A673 (cell line): ENCODE measurements at regions not wholly inside any gene's neighbourhood (a gene's known extent, or its start where the extent isn't known, plus 50 kb on each side); places are given as distances from the start of the nearest gene placed in this dataset.

Experiments
- BruUV-seq: library from RNA; stranded (reverse); fragments of 400-500 nt; replicated peaks from 2 replicates; lab custom pipeline; 2021; lab: Mats Ljungman, UMichigan
- CTCF ChIA-PET: fragments of 300-600 bp; sonication (Branson Sonifier 250); formaldehyde crosslinking; loops from one replicate; lab custom pipeline; 2022; ENCODE audit warnings: antibody characterized with exemption; lab: Charles Lee
- POLR2A ChIA-PET: fragments of 300-600 bp; sonication (Branson Sonifier 250); formaldehyde crosslinking; loops from one replicate; lab custom pipeline; 2022; ENCODE audit warnings: antibody characterized with exemption; ENCODE audit not compliant: low non-redundant PET; lab: Charles Lee
- DNase-seq: peaks from one replicate; pipeline ENCODE4 v3.0.0-alpha.2; 2015; ENCODE audit warnings: low spot score
- H3K27ac ChIP-seq: fragments of 200-600 bp; sonication (generic); 2 replicates; pipeline ENCODE4 v1.5.1; 2016; ENCODE audit warnings: mixed run types, low read depth, mild to moderate bottlenecking, mixed read lengths, antibody characterized with exemption, low read length; ENCODE audit not compliant: poor library complexity, severe bottlenecking
- H3K27me3 ChIP-seq: fragments of 200-600 bp; sonication (generic); replicated peaks from 2 replicates; pipeline ENCODE4 v1.6.1; 2017; ENCODE audit warnings: mixed run types, low read depth, mild to moderate bottlenecking, mixed read lengths, antibody characterized with exemption, low read length; ENCODE audit not compliant: insufficient read depth, poor library complexity
- H3K36me3 ChIP-seq: fragments of 200-600 bp; sonication (generic); 2 replicates; pipeline ENCODE4 v1.6.1; 2016; ENCODE audit warnings: mixed run types, mild to moderate bottlenecking, mixed read lengths, antibody characterized with exemption, low read length; ENCODE audit not compliant: insufficient read depth, poor library complexity, severe bottlenecking
- H3K4me1 ChIP-seq: fragments of 200-600 bp; sonication (generic); 2 replicates; pipeline ENCODE4 v1.6.1; 2017; ENCODE audit warnings: mixed run types, mild to moderate bottlenecking, mixed read lengths, antibody characterized with exemption, low read length; ENCODE audit not compliant: insufficient read depth, poor library complexity, severe bottlenecking
- H3K4me3 ChIP-seq: fragments of 200-600 bp; sonication (generic); 2 replicates; pipeline ENCODE4 v1.5.1; 2016; ENCODE audit warnings: low read depth, mixed run types, mild to moderate bottlenecking, mixed read lengths, low read length; ENCODE audit not compliant: poor library complexity, severe bottlenecking
- H3K9me3 ChIP-seq: fragments of 200-600 bp; sonication (generic); 2 replicates; pipeline ENCODE4 v1.6.1; 2016; ENCODE audit warnings: mixed run types, low read depth, mild to moderate bottlenecking, mixed read lengths, antibody characterized with exemption, low read length; ENCODE audit not compliant: poor library complexity, severe bottlenecking
- EZH2 ChIP-seq: fragments of 200-600 bp; sonication (generic); IDR thresholded peaks from 2 replicates; pipeline ENCODE4 v1.6.1; 2017; ENCODE audit warnings: borderline replicate concordance, low read depth, mild to moderate bottlenecking, mixed read lengths, antibody characterized with exemption, low read length; ENCODE audit not compliant: poor library complexity, severe bottlenecking
- intact Hi-C: fragments of 100-400 bp; cut with micrococcal nuclease; formaldehyde crosslinking; loops from one replicate; pipeline ENCODE4 v1.10.0; 2022; ENCODE audit not compliant: unreplicated experiment
- TF ChIP-seq, protein P1 (sequence below): fragments of 300-800, 200-600 bp; sonication (generic); conservative IDR thresholded peaks from 2 replicates; pipeline ENCODE4 v1.5.1; 2017; ENCODE audit warnings: low read depth, mild to moderate bottlenecking, antibody characterized with exemption, low read length, moderate library complexity, mixed read lengths

DNA sequence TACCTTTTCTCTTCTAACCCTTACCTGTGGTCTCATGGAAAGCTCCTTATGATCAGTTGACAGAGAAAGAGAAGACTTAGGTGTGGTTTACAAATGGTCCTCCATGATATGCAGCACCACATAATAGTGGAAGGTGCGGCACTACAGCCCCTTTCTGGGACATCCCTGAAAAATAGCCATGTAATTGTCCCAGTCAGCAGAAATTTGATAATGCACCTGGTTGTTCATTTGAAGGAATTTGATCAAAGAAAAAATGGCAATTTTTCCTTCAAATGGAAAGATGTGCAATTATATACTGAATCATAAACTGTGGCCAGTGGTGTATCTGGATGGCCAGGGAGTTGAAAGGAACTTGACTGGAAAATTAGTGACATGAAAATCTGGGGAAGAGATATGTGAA is 293.6 kb upstream of the PCDH20 start:
- CTCF ChIA-PET: no interaction called here
- H3K27me3 ChIP-seq: no peaks in the 10 kb centered on the region
- H3K27ac ChIP-seq: no peak overlapping the region
- intact Hi-C loops: no loop called here
- no TSS peak for BruUV-seq
- H3K4me3 ChIP-seq: no peak overlapping the region
- H3K9me3 ChIP-seq: no peaks in the 10 kb centered on the region
- no peak for TF ChIP-seq EZH2
- TF ChIP-seq, protein P1, sequence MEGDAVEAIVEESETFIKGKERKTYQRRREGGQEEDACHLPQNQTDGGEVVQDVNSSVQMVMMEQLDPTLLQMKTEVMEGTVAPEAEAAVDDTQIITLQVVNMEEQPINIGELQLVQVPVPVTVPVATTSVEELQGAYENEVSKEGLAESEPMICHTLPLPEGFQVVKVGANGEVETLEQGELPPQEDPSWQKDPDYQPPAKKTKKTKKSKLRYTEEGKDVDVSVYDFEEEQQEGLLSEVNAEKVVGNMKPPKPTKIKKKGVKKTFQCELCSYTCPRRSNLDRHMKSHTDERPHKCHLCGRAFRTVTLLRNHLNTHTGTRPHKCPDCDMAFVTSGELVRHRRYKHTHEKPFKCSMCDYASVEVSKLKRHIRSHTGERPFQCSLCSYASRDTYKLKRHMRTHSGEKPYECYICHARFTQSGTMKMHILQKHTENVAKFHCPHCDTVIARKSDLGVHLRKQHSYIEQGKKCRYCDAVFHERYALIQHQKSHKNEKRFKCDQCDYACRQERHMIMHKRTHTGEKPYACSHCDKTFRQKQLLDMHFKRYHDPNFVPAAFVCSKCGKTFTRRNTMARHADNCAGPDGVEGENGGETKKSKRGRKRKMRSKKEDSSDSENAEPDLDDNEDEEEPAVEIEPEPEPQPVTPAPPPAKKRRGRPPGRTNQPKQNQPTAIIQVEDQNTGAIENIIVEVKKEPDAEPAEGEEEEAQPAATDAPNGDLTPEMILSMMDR: no peak
- no peaks in the 10 kb centered on the region for H3K36me3 ChIP-seq
- no peaks in the 10 kb centered on the region for H3K4me1 ChIP-seq
- POLR2A ChIA-PET: no interaction called here
- DNase-seq: no peak

- H3K27ac ChIP-seq: no peak overlapping the region
- no peaks in the 10 kb centered on the region for H3K27me3 ChIP-seq
- TF ChIP-seq EZH2: no peak
- TF ChIP-seq, protein P1: no peak
- no peaks in the 10 kb centered on the region for H3K36me3 ChIP-seq
- peaks cover 3% of the 10 kb centered on the region for H3K9me3 ChIP-seq
- no TSS peak for BruUV-seq
- POLR2A ChIA-PET: no interaction called here
- no peak overlapping the region for H3K4me3 ChIP-seq
- CTCF ChIA-PET: no interaction called here
- no peaks in the 10 kb centered on the region for H3K4me1 ChIP-seq
- DNase-seq: no peak
- intact Hi-C loops: no loop called here
These were observed 291.2 kb upstream of the PCDH20 start for GRCh38 chr13:61706899-61707298.

GRCh38 chr13:61700620-61701019 is 285.0 kb upstream of the PCDH20 start:
- intact Hi-C loops: no loop called here
- no peak for TF ChIP-seq EZH2
- TF ChIP-seq, protein P1: no peak
- Histone ChIP-seq H3K27ac (no peak overlapping the region), H3K4me3 (no peak overlapping the region), H3K27me3 (no peaks in the 10 kb centered on the region), H3K9me3 (peaks cover 3% of the 10 kb centered on the region), H3K4me1 (no peaks in the 10 kb centered on the region), H3K36me3 (no peaks in the 10 kb centered on the region)
- CTCF ChIA-PET: no interaction called here
- no TSS peak for BruUV-seq
- DNase-seq: no peak
- POLR2A ChIA-PET: no interaction called here
